SK-N-SH treated with all-trans-retinoic acid at 6 μM for 48 hours (cell line): ENCODE measurements at regions not wholly inside any gene's neighbourhood (a gene's known extent, or its start where the extent isn't known, plus 50 kb on each side); places are given as distances from the start of the nearest gene placed in this dataset.
A peak's percentile ranks its signal among the peaks of the same experiment; 100 is the strongest.

Source experiments
- ATAC-seq: fragments of 200-7000 bp; cut with Tn5 transposase; 3 replicates; pipeline ENCODE4 v1.9.1; 2020; ENCODE audit warnings: mild to moderate bottlenecking, moderate library complexity
- ARNTL ChIP-seq: fragments of 450-650 bp; formaldehyde crosslinking; IDR thresholded peaks from 2 replicates; pipeline ENCODE4 v1.5.0; 2020; ENCODE audit warnings: low read depth, mild to moderate bottlenecking, moderate library complexity, borderline replicate concordance
- BACH2 ChIP-seq: fragments of 250-450 bp; sonication (Bioruptor Pico); IDR thresholded peaks from 2 replicates; pipeline ENCODE4 v1.9.0; 2021; ENCODE audit warnings: mild to moderate bottlenecking, borderline replicate concordance
- CREB5 ChIP-seq: fragments of 250-450 bp; sonication (Bioruptor Pico); IDR thresholded peaks from 2 replicates; pipeline ENCODE4 v1.5.1; 2020; ENCODE audit warnings: low read depth, mild to moderate bottlenecking, moderate library complexity
- CSDC2 ChIP-seq: fragments of 250-450 bp; sonication (Bioruptor Pico); IDR thresholded peaks from 2 replicates; pipeline ENCODE4 v1.5.0; 2020; ENCODE audit warnings: mild to moderate bottlenecking, moderate library complexity
- ESRRG ChIP-seq: fragments of 250-450 bp; sonication (Bioruptor Pico); IDR thresholded peaks from 2 replicates; pipeline ENCODE4 v1.6.1; 2021; ENCODE audit warnings: mild to moderate bottlenecking
- GLIS3 ChIP-seq: fragments of 250-450 bp; sonication (Bioruptor Pico); IDR thresholded peaks from 2 replicates; pipeline ENCODE4 v1.5.0; 2020; ENCODE audit warnings: mild to moderate bottlenecking, moderate library complexity
- ISL1 ChIP-seq: fragments of 250-450 bp; sonication (Bioruptor Pico); IDR thresholded peaks from 2 replicates; pipeline ENCODE4 v2.1.2; 2022; ENCODE audit warnings: mild to moderate bottlenecking, moderate library complexity
- OSR1 ChIP-seq: fragments of 250-450 bp; sonication (Bioruptor Pico); IDR thresholded peaks from 2 replicates; pipeline ENCODE4 v1.8.0; 2022; ENCODE audit warnings: moderate library complexity, mild to moderate bottlenecking, inconsistent platforms
- PPARA ChIP-seq: fragments of 250-450 bp; sonication (Bioruptor Pico); IDR thresholded peaks from 2 replicates; pipeline ENCODE4 v1.5.0; 2020; ENCODE audit warnings: mild to moderate bottlenecking, borderline replicate concordance
- RARB ChIP-seq: fragments of 250-450 bp; sonication (Bioruptor Pico); IDR thresholded peaks from 2 replicates; pipeline ENCODE4 v1.8.0; 2021; ENCODE audit warnings: mild to moderate bottlenecking, moderate library complexity
- SNAI2 ChIP-seq: fragments of 250-450 bp; sonication (Bioruptor Pico); IDR thresholded peaks from 2 replicates; pipeline ENCODE4 v1.5.0; 2020; ENCODE audit warnings: mild to moderate bottlenecking, moderate library complexity
- TCF4 ChIP-seq: fragments of 250-450 bp; sonication (Bioruptor Pico); IDR thresholded peaks from 2 replicates; pipeline ENCODE4 v1.8.0; 2021; ENCODE audit warnings: mild to moderate bottlenecking, moderate library complexity, borderline replicate concordance
- TOX ChIP-seq: fragments of 250-450 bp; sonication (Bioruptor Pico); IDR thresholded peaks from 2 replicates; pipeline ENCODE4 v1.8.0; 2021; ENCODE audit warnings: mild to moderate bottlenecking, moderate library complexity, borderline replicate concordance
- ZC3H10 ChIP-seq: fragments of 250-450 bp; sonication (Bioruptor Pico); IDR thresholded peaks from 2 replicates; pipeline ENCODE4 v1.5.1; 2021; ENCODE audit warnings: mild to moderate bottlenecking, moderate library complexity
- ZFP3 ChIP-seq: fragments of 250-450 bp; sonication (Bioruptor Pico); IDR thresholded peaks from 2 replicates; pipeline ENCODE4 v1.5.0; 2020; ENCODE audit warnings: mild to moderate bottlenecking, moderate library complexity
- ZFP30 ChIP-seq: fragments of 450-650 bp; formaldehyde crosslinking; IDR thresholded peaks from 2 replicates; pipeline ENCODE4 v1.5.0; 2022; ENCODE audit warnings: mild to moderate bottlenecking, moderate library complexity
- ZNF565 ChIP-seq: fragments of 450-650 bp; formaldehyde crosslinking; conservative IDR thresholded peaks from 2 replicates; pipeline ENCODE4 v1.5.0; 2020; ENCODE audit warnings: low read depth, mild to moderate bottlenecking, moderate library complexity
- ZNF70 ChIP-seq: fragments of 450-650 bp; formaldehyde crosslinking; IDR thresholded peaks from 2 replicates; pipeline ENCODE4 v1.5.0; 2020; ENCODE audit warnings: mild to moderate bottlenecking, moderate library complexity
- ZNF8 ChIP-seq: fragments of 450-650 bp; formaldehyde crosslinking; IDR thresholded peaks from 2 replicates; pipeline ENCODE4 v1.5.0; 2020; ENCODE audit warnings: mild to moderate bottlenecking, moderate library complexity
- TF ChIP-seq, protein P1 (sequence below): fragments of 250-450 bp; sonication (Bioruptor Pico); IDR thresholded peaks from 2 replicates; pipeline ENCODE4 v1.5.0; 2020; ENCODE audit warnings: mild to moderate bottlenecking, moderate library complexity
- TF ChIP-seq, protein P2 (sequence below): fragments of 250-450 bp; sonication (Bioruptor Pico); IDR thresholded peaks from 2 replicates; pipeline ENCODE4 v1.5.1; 2021; ENCODE audit warnings: mild to moderate bottlenecking, moderate library complexity
- TF ChIP-seq, protein P3 (sequence below): fragments of 250-450 bp; sonication (Bioruptor Pico); IDR thresholded peaks from 2 replicates; pipeline ENCODE4 v1.8.0; 2020; ENCODE audit warnings: mild to moderate bottlenecking, moderate library complexity, borderline replicate concordance
- TF ChIP-seq, protein P4 (sequence below): fragments of 250-450 bp; sonication (Bioruptor Pico); IDR thresholded peaks from 2 replicates; pipeline ENCODE4 v1.8.0; 2021; ENCODE audit warnings: low read depth, mild to moderate bottlenecking, moderate library complexity, borderline replicate concordance

DNA sequence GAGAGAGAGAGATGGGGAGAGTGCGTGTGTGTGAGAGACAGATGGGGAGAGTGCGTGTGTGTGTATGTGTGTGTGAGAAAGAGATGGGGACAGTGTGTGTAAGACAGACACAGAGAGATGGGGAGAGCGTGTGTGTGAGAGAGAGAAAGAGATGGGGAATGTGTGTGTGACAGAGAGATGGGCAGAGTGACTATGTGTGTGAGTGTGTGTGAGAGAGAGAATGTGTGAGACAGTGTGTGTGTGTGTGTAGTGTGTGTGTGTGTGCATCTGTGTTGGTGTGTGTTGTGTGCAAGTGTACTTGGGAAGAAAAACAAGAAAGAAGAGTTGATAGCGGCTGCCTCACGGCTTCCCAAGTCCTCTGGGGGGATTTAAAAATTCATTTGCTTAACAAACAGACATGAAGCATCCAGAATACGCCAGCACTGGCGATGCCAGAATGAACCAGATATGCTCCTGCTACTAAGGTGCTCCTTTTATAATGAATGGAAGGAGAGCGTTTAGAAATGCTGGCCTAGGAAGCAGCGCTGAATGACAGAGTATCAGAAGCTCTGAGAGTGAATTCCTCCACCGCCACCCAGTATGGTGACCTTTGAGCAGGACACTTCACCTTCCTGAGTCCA is 186.1 kb upstream of the TSC22D2 start:
- ATAC-seq: no peak; the same call in 2 of the 3 replicates
- TF ChIP-seq OSR1 (CRISPR knock-in tag) (no peak), GLIS3 (no peak), ESRRG (no peak), ISL1 (no peak), SNAI2 (CRISPR knock-in tag) (no peak)

GRCh38 chr3:150220799-150221198 is 187.3 kb upstream of the TSC22D2 start:
- TF ChIP-seq CREB5 (CRISPR knock-in tag) (no peak), ZNF8 (CRISPR knock-in tag) (no peak), OSR1 (CRISPR knock-in tag) (no peak), GLIS3 (no peak), ISL1 (no peak), PPARA (CRISPR knock-in tag) (no peak), ZC3H10 (CRISPR knock-in tag) (no peak), ZFP3 (no peak)
- TF ChIP-seq, protein P1, sequence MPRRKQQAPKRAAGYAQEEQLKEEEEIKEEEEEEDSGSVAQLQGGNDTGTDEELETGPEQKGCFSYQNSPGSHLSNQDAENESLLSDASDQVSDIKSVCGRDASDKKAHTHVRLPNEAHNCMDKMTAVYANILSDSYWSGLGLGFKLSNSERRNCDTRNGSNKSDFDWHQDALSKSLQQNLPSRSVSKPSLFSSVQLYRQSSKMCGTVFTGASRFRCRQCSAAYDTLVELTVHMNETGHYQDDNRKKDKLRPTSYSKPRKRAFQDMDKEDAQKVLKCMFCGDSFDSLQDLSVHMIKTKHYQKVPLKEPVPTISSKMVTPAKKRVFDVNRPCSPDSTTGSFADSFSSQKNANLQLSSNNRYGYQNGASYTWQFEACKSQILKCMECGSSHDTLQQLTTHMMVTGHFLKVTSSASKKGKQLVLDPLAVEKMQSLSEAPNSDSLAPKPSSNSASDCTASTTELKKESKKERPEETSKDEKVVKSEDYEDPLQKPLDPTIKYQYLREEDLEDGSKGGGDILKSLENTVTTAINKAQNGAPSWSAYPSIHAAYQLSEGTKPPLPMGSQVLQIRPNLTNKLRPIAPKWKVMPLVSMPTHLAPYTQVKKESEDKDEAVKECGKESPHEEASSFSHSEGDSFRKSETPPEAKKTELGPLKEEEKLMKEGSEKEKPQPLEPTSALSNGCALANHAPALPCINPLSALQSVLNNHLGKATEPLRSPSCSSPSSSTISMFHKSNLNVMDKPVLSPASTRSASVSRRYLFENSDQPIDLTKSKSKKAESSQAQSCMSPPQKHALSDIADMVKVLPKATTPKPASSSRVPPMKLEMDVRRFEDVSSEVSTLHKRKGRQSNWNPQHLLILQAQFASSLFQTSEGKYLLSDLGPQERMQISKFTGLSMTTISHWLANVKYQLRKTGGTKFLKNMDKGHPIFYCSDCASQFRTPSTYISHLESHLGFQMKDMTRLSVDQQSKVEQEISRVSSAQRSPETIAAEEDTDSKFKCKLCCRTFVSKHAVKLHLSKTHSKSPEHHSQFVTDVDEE: no peak
- TF ChIP-seq, protein P2, sequence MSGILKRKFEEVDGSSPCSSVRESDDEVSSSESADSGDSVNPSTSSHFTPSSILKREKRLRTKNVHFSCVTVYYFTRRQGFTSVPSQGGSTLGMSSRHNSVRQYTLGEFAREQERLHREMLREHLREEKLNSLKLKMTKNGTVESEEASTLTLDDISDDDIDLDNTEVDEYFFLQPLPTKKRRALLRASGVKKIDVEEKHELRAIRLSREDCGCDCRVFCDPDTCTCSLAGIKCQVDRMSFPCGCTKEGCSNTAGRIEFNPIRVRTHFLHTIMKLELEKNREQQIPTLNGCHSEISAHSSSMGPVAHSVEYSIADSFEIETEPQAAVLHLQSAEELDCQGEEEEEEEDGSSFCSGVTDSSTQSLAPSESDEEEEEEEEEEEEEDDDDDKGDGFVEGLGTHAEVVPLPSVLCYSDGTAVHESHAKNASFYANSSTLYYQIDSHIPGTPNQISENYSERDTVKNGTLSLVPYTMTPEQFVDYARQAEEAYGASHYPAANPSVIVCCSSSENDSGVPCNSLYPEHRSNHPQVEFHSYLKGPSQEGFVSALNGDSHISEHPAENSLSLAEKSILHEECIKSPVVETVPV (CRISPR knock-in tag): no peak
- peak; percentile 11; the same call in 1 of the 3 replicates for ATAC-seq

GRCh38 chr3:150220041-150220440 is 188.1 kb upstream of the TSC22D2 start:
- TF ChIP-seq PPARA (CRISPR knock-in tag): no peak
- TF ChIP-seq RARB (CRISPR knock-in tag): no peak
- TF ChIP-seq BACH2 (CRISPR knock-in tag): no peak
- no peak for TF ChIP-seq SNAI2 (CRISPR knock-in tag)
- TF ChIP-seq ZC3H10 (CRISPR knock-in tag): no peak
- no peak for TF ChIP-seq CSDC2 (CRISPR knock-in tag)
- TF ChIP-seq, protein P3, sequence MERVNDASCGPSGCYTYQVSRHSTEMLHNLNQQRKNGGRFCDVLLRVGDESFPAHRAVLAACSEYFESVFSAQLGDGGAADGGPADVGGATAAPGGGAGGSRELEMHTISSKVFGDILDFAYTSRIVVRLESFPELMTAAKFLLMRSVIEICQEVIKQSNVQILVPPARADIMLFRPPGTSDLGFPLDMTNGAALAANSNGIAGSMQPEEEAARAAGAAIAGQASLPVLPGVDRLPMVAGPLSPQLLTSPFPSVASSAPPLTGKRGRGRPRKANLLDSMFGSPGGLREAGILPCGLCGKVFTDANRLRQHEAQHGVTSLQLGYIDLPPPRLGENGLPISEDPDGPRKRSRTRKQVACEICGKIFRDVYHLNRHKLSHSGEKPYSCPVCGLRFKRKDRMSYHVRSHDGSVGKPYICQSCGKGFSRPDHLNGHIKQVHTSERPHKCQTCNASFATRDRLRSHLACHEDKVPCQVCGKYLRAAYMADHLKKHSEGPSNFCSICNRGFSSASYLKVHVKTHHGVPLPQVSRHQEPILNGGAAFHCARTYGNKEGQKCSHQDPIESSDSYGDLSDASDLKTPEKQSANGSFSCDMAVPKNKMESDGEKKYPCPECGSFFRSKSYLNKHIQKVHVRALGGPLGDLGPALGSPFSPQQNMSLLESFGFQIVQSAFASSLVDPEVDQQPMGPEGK (CRISPR knock-in tag): no peak
- no peak for TF ChIP-seq ZFP3
- TF ChIP-seq CREB5 (CRISPR knock-in tag): no peak
- no peak for TF ChIP-seq ARNTL (CRISPR knock-in tag)
- TF ChIP-seq, protein P1: no peak
- TF ChIP-seq ZNF565 (CRISPR knock-in tag): no peak
- TF ChIP-seq ESRRG: no peak
- no peak for TF ChIP-seq ZFP30 (CRISPR knock-in tag)
- no peak for TF ChIP-seq ZNF70 (CRISPR knock-in tag)
- no peak for TF ChIP-seq ISL1
- TF ChIP-seq TOX (CRISPR knock-in tag): no peak
- TF ChIP-seq GLIS3: no peak
- TF ChIP-seq, protein P4, sequence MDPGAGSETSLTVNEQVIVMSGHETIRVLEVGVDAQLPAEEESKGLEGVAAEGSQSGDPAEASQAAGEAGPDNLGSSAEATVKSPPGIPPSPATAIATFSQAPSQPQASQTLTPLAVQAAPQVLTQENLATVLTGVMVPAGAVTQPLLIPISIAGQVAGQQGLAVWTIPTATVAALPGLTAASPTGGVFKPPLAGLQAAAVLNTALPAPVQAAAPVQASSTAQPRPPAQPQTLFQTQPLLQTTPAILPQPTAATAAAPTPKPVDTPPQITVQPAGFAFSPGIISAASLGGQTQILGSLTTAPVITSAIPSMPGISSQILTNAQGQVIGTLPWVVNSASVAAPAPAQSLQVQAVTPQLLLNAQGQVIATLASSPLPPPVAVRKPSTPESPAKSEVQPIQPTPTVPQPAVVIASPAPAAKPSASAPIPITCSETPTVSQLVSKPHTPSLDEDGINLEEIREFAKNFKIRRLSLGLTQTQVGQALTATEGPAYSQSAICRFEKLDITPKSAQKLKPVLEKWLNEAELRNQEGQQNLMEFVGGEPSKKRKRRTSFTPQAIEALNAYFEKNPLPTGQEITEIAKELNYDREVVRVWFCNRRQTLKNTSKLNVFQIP: no peak
- no peak for TF ChIP-seq TCF4 (CRISPR knock-in tag)
- ATAC-seq: no peak
